Panc1 (cell line): ENCODE measurements at regions not wholly inside any gene's neighbourhood (a gene's known extent, or its start where the extent isn't known, plus 50 kb on each side); places are given as distances from the start of the nearest gene placed in this dataset.
A peak's percentile ranks its signal among the peaks of the same experiment; 100 is the strongest.

ENCODE experiments used
- ATAC-seq: fragments of 200-7000 bp; cut with Tn5 transposase; 2 replicates; pipeline ENCODE4 v1.9.1; 2020; ENCODE audit warnings: mild to moderate bottlenecking, moderate library complexity
- BruUV-seq: library from RNA; stranded (reverse); fragments of 400-500 nt; replicated peaks from 2 replicates; lab custom pipeline; 2021; lab: Mats Ljungman, UMichigan
- CTCF ChIA-PET: fragments of 300-600 bp; sonication (Branson Sonifier 250); formaldehyde crosslinking; loops from one replicate; lab custom pipeline; 2022; ENCODE audit warnings: antibody characterized with exemption; lab: Charles Lee
- POLR2A ChIA-PET: fragments of 300-600 bp; sonication (Branson Sonifier 250); formaldehyde crosslinking; loops from one replicate; lab custom pipeline; 2022; ENCODE audit warnings: antibody characterized with exemption; lab: Charles Lee
- DNase-seq: peaks from one replicate; pipeline ENCODE4 v3.0.0-alpha.2; 2010; ENCODE audit warnings: low read depth, low spot score
- H3K27ac ChIP-seq: 2 replicates; pipeline ENCODE4 v1.5.1; 2011; ENCODE audit warnings: mild to moderate bottlenecking, low read length, inconsistent platforms
- H3K27me3 ChIP-seq: fragments of 200-500 bp; sonication (Bioruptor generic); 2 replicates; pipeline ENCODE4 v1.6.0; 2014; ENCODE audit warnings: low read length, inconsistent platforms; ENCODE audit not compliant: control insufficient read depth, insufficient read depth
- H3K36me3 ChIP-seq: fragments of 200-500 bp; sonication (Bioruptor generic); 2 replicates; pipeline ENCODE4 v1.5.1; 2014; ENCODE audit warnings: inconsistent platforms, mild to moderate bottlenecking, low read length, moderate library complexity; ENCODE audit not compliant: control insufficient read depth, insufficient read depth
- H3K4me1 ChIP-seq: 2 replicates; pipeline ENCODE4 v1.5.1; 2011; ENCODE audit warnings: inconsistent platforms, mild to moderate bottlenecking, low read length, moderate library complexity; ENCODE audit not compliant: control insufficient read depth, insufficient read depth
- H3K4me3 ChIP-seq, 2 experiments: 2 replicates each; pipeline ENCODE4 v1.5.1; 2011 to 2012; ENCODE audit warnings: low read depth in 2 of 2, low read length in 2 of 2, mild to moderate bottlenecking in 2 of 2, inconsistent platforms in 1 of 2, moderate library complexity in 1 of 2
- H3K9me3 ChIP-seq: fragments of 200-500 bp; sonication (Bioruptor generic); 2 replicates; pipeline ENCODE4 v1.5.1; 2014; ENCODE audit warnings: low read depth, mild to moderate bottlenecking, inconsistent platforms, low read length, moderate library complexity; ENCODE audit not compliant: control insufficient read depth, insufficient read depth
- POLR2AphosphoS5 ChIP-seq: IDR thresholded peaks from 2 replicates; pipeline ENCODE4 v1.6.1; 2012; ENCODE audit warnings: mild to moderate bottlenecking, low read depth, low read length, moderate library complexity
- SIN3A ChIP-seq: IDR thresholded peaks from 2 replicates; pipeline ENCODE4 v1.6.1; 2012; ENCODE audit warnings: low read depth, mild to moderate bottlenecking, low read length, moderate library complexity, borderline replicate concordance; ENCODE audit not compliant: insufficient read depth
- TCF7L2 ChIP-seq: IDR thresholded peaks from 2 replicates; pipeline ENCODE4 v1.6.1; 2011; ENCODE audit warnings: mild to moderate bottlenecking, low read depth, low read length, inconsistent platforms
- in situ Hi-C: cut with HindIII; loops from 2 replicates; pipeline ENCODE4 v1.10.0; 2016; ENCODE audit warnings: low sequenced_read_pairs, low pct_unique_long_range_greater_than_20kb
- intact Hi-C: fragments of 100-400 bp; cut with micrococcal nuclease; formaldehyde crosslinking; loops from one replicate; pipeline ENCODE4 v1.10.0; 2022; ENCODE audit not compliant: unreplicated experiment
- TF ChIP-seq, protein P1 (sequence below): fragments of 450-650 bp; IDR thresholded peaks from 2 replicates; pipeline ENCODE4 v1.5.1; 2017; ENCODE audit warnings: mild to moderate bottlenecking
- TF ChIP-seq, protein P2 (sequence below), 2 experiments: IDR thresholded peaks; 2 replicates each; pipeline ENCODE4 v1.6.1; 2011 to 2012; ENCODE audit warnings: low read depth in 2 of 2, control low read depth in 1 of 2, low read length in 1 of 2, mild to moderate bottlenecking in 1 of 2, moderate library complexity in 1 of 2; ENCODE audit not compliant: insufficient read depth in 1 of 2

DNA sequence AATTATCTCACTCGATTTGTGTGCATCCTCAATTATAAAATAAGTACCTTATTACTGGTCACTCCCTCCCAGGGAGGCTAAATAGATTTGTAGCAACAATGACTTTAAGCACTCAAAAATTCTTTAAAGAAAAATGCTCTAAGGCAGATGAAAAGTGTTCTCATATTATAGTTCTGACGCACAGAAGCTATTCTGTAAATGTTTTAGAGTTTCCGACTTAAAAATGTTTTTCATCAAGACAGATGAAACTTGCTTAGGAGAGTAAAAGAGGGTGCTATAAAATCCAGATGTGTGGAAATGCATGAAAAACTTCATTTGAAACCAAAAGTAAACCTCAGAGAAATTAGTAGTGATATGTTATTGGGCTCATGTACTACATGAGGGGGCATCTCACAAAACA, 398.4 kb upstream of the KCNMB2 start:
- H3K4me3 ChIP-seq: no peak overlapping the region
- no peak for DNase-seq
- TF ChIP-seq, protein P1, sequence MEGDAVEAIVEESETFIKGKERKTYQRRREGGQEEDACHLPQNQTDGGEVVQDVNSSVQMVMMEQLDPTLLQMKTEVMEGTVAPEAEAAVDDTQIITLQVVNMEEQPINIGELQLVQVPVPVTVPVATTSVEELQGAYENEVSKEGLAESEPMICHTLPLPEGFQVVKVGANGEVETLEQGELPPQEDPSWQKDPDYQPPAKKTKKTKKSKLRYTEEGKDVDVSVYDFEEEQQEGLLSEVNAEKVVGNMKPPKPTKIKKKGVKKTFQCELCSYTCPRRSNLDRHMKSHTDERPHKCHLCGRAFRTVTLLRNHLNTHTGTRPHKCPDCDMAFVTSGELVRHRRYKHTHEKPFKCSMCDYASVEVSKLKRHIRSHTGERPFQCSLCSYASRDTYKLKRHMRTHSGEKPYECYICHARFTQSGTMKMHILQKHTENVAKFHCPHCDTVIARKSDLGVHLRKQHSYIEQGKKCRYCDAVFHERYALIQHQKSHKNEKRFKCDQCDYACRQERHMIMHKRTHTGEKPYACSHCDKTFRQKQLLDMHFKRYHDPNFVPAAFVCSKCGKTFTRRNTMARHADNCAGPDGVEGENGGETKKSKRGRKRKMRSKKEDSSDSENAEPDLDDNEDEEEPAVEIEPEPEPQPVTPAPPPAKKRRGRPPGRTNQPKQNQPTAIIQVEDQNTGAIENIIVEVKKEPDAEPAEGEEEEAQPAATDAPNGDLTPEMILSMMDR: no peak
- TF ChIP-seq POLR2AphosphoS5: no peak
- TF ChIP-seq, protein P2, sequence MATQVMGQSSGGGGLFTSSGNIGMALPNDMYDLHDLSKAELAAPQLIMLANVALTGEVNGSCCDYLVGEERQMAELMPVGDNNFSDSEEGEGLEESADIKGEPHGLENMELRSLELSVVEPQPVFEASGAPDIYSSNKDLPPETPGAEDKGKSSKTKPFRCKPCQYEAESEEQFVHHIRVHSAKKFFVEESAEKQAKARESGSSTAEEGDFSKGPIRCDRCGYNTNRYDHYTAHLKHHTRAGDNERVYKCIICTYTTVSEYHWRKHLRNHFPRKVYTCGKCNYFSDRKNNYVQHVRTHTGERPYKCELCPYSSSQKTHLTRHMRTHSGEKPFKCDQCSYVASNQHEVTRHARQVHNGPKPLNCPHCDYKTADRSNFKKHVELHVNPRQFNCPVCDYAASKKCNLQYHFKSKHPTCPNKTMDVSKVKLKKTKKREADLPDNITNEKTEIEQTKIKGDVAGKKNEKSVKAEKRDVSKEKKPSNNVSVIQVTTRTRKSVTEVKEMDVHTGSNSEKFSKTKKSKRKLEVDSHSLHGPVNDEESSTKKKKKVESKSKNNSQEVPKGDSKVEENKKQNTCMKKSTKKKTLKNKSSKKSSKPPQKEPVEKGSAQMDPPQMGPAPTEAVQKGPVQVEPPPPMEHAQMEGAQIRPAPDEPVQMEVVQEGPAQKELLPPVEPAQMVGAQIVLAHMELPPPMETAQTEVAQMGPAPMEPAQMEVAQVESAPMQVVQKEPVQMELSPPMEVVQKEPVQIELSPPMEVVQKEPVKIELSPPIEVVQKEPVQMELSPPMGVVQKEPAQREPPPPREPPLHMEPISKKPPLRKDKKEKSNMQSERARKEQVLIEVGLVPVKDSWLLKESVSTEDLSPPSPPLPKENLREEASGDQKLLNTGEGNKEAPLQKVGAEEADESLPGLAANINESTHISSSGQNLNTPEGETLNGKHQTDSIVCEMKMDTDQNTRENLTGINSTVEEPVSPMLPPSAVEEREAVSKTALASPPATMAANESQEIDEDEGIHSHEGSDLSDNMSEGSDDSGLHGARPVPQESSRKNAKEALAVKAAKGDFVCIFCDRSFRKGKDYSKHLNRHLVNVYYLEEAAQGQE (IDR thresholded peaks at IDR 0.05; ENCODE audit: insufficient read depth in 1 of 2, low read depth in 2 of 2, low read length in 1 of 2): no peak
- TF ChIP-seq TCF7L2: no peak
- TF ChIP-seq SIN3A: no peak
- in situ Hi-C loops (no loop called here), intact Hi-C loops (no loop called here)
- ChIA-PET CTCF (no interaction called here), POLR2A (no interaction called here)
- no peaks in the 10 kb centered on the region for H3K27me3 ChIP-seq
- H3K4me1 ChIP-seq: no peaks in the 10 kb centered on the region; the same call in 1 of the 2 replicates
- H3K36me3 ChIP-seq: no peaks in the 10 kb centered on the region
- ATAC-seq: no peak
- H3K27ac ChIP-seq: no peak overlapping the region
- no TSS peak for BruUV-seq
- H3K9me3 ChIP-seq: no peaks in the 10 kb centered on the region

DNA sequence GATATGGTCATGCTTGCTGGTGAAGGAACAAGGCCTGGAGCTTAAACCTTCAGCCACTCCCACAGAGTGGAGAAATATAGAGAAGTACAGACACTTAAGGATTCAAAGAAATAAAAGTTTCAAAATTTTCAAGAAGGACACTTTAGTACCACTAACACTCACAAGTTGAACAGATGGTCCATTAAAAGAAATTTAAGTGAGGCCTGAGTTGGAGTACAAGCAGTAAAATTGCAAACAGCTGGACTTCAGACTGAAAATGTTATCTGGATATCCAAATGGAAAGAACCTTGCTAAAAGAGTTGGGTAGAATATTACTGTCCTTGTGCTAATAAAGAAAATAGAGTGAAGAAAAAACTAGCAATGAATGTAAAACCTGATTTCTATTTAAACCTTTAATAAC, 397.1 kb upstream of the KCNMB2 start:
- Histone ChIP-seq H3K36me3 (no peaks in the 10 kb centered on the region), H3K4me1 (no peaks in the 10 kb centered on the region; the same call in 1 of the 2 replicates), H3K27ac (0 out of 2 replicates have a peak overlapping the region, but pooled peaks have one; percentile 8), H3K4me3 (no peak overlapping the region), H3K9me3 (no peaks in the 10 kb centered on the region), H3K27me3 (no peaks in the 10 kb centered on the region)
- DNase-seq: no peak
- ChIA-PET CTCF (no interaction called here), POLR2A (no interaction called here)
- TF ChIP-seq SIN3A (no peak), TCF7L2 (no peak), POLR2AphosphoS5 (no peak)
- TF ChIP-seq, protein P1: no peak
- TF ChIP-seq, protein P2 (IDR thresholded peaks at IDR 0.05; ENCODE audit: insufficient read depth in 1 of 2, low read depth in 2 of 2, low read length in 1 of 2): no peak
- intact Hi-C loops: no loop called here
- ATAC-seq: no peak
- in situ Hi-C loops: no loop called here
- BruUV-seq: no TSS peak
